HG03064 (cell line): ENCODE measurements at regions not wholly inside any gene's neighbourhood (a gene's known extent, or its start where the extent isn't known, plus 50 kb on each side); places are given as distances from the start of the nearest gene placed in this dataset.
"Not testable (repeated sequence)": the region's sequence is repeated elsewhere in the genome, so short reads cannot be mapped to it uniquely, and the experiment has no call there.

Experiments used
- ATAC-seq: cut with Tn5 transposase; IDR thresholded peaks from one replicate; pipeline ENCODE4 v1.9.1; 2021; ENCODE audit warnings: low read depth; ENCODE audit not compliant: unreplicated experiment

GRCh38 chr13:53343361-53343744, 314.7 kb downstream of the OLFM4 start:
- ATAC-seq, result no peak

DNA sequence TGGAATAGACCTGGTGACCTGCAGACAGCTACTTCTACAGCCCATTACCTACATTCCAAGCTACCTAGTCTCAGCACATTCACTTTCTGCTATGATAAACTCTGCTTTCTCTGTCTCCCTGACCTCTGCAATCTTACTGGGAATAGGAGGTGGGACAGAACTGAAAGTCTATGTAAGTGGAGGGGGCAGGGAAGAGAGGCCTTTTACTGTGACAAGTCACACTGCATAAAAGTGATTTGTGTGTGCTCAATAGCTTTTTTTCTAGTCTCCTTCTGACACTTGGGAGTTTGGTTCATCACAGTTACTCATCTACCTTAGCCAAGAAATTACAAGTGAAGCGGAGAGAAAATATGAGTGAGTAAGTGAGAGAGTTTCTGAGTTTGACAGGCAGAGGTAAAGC, 322.4 kb downstream of the OLFM4 start:
- ATAC-seq, result no peak

DNA sequence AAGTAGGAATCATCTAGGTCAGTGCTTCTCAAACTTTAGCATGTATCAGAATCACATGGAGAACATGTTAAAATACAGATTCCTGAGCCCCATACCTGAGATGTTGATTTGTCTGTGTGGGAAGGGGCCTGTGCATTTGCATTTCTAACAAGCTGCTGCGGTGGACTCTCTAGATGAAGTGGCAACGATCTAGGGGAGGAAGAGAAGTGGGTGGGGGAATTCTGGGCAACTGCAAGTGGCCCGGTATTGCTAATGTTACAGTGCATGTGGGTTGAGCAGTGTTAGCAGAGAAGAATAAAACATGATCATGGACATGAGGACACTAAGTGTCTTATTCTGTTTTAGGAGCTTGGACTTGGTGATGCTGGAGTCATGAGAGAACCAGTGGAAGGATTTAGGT, 329.0 kb downstream of the OLFM4 start:
- ATAC-seq, result no peak

DNA sequence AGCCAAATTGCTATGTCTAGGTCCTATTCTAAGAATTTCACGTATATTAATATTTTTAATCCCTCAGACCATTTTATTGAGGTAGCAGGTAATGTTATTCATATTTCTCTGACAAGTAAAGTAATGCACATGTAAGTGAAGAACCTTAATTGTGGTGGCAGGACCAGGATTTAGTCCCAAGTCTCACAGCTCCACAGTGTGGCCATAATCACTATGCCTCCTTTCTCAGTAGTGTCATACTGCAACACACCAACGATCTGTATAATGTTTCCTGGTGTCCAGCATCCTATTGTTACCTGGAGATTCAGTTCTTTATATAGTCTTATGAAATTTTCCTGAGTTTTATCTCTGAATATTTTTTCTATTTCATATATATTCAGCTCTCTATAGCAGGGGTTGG, 340.3 kb downstream of the OLFM4 start:
- ATAC-seq, result no peak

GRCh38 chr13:53379485-53379884, 350.9 kb downstream of the OLFM4 start:
- ATAC-seq, result no peak

DNA sequence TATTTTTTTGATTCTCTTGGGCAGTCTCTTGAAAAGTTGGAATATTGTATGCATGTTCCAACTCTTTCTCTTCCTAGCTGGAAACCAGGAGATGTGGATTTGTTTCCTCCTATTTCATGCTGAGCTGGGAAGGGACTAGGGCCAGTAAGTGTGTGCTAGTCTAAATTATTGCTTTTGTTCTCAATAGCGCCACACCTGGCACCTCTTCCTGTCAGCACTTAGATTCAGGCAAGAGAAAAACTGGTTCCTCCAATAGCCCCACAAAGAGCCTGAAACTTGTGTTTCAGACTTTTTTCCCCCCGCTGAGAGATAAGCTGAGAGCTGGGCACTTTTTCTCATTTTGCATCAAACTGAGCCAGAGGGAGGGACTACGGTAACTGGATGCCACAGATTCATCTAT, 353.4 kb downstream of the OLFM4 start:
- ATAC-seq, result no peak

DNA sequence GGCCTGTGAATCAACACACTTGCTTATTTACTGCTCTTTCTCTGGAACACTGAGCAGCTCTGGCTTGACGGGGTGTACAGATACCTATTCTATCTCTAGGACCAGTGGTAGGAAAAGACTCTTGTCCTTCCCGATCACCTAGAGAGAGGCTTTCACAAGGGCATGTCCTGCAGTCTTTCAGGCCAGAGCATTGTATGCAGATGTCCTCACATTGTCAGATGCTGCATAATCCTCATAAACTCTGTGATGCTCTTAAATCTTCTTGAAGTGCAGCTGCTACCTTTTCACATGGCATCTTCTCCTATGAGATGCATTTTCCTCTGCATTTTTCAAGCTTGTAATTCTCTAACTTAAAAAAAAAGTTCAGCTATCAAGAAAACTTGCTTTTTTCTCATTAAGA, 369.4 kb downstream of the OLFM4 start:
- ATAC-seq, result no peak

GRCh38 chr13:53405616-53406015, 377.0 kb downstream of the OLFM4 start:
- no peak for ATAC-seq

DNA sequence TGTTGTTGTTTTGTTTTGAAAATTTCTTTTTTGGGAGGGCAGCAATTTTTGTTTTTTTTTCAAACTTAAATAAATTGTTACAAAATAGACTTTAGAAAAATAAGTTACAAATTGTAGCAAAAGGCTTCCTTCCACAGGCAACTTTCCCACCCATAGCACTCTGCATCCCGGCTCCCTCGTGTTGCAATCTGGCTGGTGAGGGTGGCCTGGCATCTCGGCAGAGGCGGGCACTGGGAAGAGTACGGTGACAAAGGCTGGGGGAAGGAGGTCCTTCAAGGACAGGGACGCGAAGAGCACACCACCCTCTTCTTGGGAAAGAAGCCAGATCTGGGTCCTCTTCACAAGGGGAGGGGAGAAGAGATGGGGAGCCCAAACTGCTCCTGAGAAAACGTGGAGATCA, 379.7 kb downstream of the OLFM4 start:
- no peak for ATAC-seq

- ATAC-seq, result no peak
These were observed 380.4 kb downstream of the OLFM4 start for GRCh38 chr13:53408847-53409568.

DNA sequence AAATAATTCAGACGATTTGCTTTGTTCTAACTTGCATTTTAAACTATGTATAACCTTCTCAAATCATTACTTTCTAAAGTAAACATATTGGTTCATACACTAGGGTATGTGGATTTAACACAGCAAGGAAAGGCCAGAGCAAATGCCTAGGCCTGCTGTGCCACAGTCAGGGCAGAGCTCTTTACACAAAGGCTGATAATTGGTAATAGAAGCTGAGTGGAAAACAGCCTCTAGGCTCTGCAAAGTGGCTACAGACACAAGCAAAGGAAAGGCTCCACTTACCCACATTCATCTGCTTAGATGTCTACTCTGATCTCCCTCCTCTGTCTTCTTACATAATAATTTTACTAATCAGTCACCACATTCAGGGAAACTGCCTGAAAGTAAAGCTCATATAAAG, 382.9 kb downstream of the OLFM4 start:
- no peak for ATAC-seq

DNA sequence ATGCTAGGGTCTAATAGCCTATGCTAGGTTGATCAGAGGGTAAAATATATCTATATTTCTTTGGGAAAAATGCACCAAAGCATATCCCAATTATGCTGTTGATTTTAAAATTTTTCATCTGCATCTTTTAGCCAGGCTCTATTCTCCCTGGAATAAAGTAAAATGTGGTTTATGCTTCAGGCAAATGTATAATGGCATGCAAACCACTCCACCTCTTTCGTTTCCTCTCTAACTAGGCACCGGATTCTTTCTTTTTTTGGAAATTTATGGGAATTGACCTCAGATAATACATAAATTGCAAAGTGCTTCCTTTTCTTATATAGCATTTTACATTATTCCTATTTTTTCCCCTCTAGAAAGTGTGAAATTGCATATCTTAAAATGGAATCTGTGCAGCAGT, 386.5 kb downstream of the OLFM4 start:
- no peak for ATAC-seq

DNA sequence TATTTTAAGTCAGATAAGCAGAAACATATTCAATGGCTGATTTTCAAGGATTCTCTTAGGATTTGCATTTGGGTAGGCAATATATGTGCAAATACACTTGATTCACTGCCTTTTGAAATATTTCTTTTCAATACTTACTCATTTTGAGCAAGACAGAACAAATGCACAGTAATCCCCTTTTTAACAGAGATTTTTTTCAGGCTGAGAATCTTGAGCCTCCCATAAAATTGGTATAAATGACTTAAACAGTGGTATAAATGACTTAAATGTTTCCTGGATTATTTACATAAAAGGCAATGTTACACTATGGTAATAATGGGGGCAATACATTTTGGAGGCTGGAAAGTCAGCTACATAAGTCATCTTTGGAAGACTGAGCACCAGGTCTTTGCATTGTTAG, 389.0 kb downstream of the OLFM4 start:
- ATAC-seq, result no peak

- no peak for ATAC-seq
These were observed 393.8 kb downstream of the OLFM4 start for GRCh38 chr13:53422415-53422814.

GRCh38 chr13:53436396-53436795, 407.8 kb downstream of the OLFM4 start:
- ATAC-seq, result no peak

- ATAC-seq, result no peak
These were observed 411.0 kb downstream of the OLFM4 start for GRCh38 chr13:53439439-53440225.

DNA sequence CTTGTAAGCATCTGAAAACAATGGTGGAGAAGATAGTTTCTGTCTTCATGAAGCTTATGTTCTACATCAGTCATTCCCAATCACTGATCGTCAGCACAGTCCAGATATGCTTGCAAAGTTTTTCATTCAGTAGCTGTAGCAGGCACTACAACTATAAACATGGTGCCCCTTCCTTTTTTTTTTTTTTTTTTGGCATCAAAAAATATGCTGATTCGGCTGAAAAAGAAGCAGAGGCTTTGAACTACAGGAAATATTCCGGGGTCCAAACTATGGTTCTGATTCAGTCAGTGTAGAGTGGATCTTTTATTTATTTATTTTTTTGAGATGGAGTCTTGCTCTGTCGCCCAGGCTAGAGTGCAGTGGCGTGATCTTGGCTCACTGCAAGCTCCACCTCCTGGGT, 414.4 kb downstream of the OLFM4 start:
- ATAC-seq, result no peak

DNA sequence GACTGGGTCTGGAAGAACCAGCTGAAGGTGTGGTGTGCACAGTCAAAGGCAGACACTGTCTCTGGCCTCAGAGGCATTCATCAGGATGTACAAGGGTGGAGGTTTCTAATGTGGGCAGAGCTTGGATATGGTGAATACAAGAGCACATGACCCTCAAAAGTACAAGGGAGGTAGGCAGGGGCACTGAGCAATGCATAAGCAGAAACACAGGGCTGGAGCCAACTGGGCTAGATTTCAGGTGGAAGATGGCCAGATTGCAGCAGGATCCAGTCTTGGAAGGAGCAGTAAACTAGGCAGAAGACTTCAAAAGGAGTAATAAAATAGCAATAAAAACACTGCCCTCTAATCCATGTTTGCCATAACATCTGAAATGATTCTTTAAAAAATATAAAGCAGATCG, 417.1 kb downstream of the OLFM4 start:
- no peak for ATAC-seq

GRCh38 chr13:53447456-53447855, 418.8 kb downstream of the OLFM4 start:
- ATAC-seq, result no peak

DNA sequence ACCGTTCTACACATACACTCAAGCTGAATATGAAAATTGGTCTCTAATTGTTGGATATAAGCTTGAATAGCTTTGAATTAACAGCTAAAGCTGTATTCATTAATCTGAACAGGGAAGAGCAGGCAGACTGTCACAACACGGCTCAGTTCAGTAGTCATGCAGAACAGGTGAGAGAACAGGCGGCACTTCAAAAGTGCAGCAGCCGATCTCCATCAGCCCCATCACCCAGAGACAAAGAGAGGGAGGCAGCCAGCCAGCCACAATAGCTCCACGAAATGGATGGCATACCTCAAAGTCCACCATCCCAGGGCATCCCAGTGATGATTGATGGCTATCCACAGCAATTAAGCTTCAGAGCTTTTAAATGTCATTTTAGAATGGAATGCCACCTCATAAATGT, 419.2 kb downstream of the OLFM4 start:
- no peak for ATAC-seq

GRCh38 chr13:53452263-53452808, 423.7 kb downstream of the OLFM4 start:
- ATAC-seq, result not testable (repeated sequence)

DNA sequence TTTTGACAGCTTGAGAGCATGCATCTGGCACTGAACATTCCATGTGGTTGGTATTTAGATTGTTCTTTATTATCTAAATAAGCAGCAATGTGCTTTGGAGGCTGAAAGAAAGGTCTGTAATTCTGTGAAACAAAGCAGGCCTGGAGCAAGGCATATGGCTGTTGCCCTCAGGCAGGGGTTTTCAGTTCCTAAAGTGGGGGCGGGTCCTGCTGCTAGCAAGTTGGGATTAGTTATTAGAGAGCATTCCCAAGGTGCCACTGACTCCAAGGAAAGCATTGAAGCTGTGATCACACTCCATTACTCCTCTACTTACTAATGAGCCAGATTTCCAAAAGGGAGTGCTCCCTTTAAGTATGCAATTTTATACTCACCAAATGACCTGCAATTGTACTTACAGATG, 432.2 kb downstream of the OLFM4 start:
- ATAC-seq, result no peak
